PC-3 (cell line): ENCODE measurements at regions not wholly inside any gene's neighbourhood (a gene's known extent, or its start where the extent isn't known, plus 50 kb on each side); places are given as distances from the start of the nearest gene placed in this dataset.

Experiments
- EZH2 ChIP-seq: fragments of 300-600 bp; sonication (generic); IDR thresholded peaks from one replicate; pipeline ENCODE4 v1.6.1; 2017; ENCODE audit warnings: antibody characterized with exemption, mild to moderate bottlenecking, low read length; ENCODE audit not compliant: unreplicated experiment
- EZH2phosphoT487 ChIP-seq: fragments of 300-600 bp; sonication (generic); IDR thresholded peaks from 2 replicates; pipeline ENCODE4 v1.6.1; 2018; ENCODE audit warnings: mild to moderate bottlenecking, antibody characterized with exemption, low read length, borderline replicate concordance
- TF ChIP-seq, protein P1 (sequence below): fragments of 300-600 bp; sonication (generic); conservative IDR thresholded peaks from 2 replicates; pipeline ENCODE4 v1.5.1; 2017; ENCODE audit warnings: antibody characterized with exemption, low read depth, mild to moderate bottlenecking, low read length

GRCh38 chr11:45024316-45024715 is 73.6 kb upstream of the TP53I11 start:
- TF ChIP-seq, protein P1, sequence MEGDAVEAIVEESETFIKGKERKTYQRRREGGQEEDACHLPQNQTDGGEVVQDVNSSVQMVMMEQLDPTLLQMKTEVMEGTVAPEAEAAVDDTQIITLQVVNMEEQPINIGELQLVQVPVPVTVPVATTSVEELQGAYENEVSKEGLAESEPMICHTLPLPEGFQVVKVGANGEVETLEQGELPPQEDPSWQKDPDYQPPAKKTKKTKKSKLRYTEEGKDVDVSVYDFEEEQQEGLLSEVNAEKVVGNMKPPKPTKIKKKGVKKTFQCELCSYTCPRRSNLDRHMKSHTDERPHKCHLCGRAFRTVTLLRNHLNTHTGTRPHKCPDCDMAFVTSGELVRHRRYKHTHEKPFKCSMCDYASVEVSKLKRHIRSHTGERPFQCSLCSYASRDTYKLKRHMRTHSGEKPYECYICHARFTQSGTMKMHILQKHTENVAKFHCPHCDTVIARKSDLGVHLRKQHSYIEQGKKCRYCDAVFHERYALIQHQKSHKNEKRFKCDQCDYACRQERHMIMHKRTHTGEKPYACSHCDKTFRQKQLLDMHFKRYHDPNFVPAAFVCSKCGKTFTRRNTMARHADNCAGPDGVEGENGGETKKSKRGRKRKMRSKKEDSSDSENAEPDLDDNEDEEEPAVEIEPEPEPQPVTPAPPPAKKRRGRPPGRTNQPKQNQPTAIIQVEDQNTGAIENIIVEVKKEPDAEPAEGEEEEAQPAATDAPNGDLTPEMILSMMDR = no peak
- TF ChIP-seq EZH2phosphoT487 = no peak
- TF ChIP-seq EZH2 = no peak
